Common myeloid progenitor, CD34-positive (primary cell): ENCODE measurements at regions not wholly inside any gene's neighbourhood (a gene's known extent, or its start where the extent isn't known, plus 50 kb on each side); places are given as distances from the start of the nearest gene placed in this dataset.

Source experiments
- CTCF ChIA-PET: fragments of 350-600 bp; sonication (Branson Sonifier 250); formaldehyde crosslinking; loops from one replicate; lab custom pipeline; 2021; ENCODE audit warnings: antibody characterized with exemption; lab: Charles Lee
- POLR2A ChIA-PET: fragments of 350-600 bp; sonication (Branson Sonifier 250); formaldehyde crosslinking; loops from one replicate; lab custom pipeline; 2021; ENCODE audit warnings: antibody characterized with exemption; lab: Charles Lee
- DNase-seq, 3 donors: peaks; one replicate each; pipeline versions ENCODE4 v3.0.0 to v3.0.0-alpha.2; 2013
- H3K27ac ChIP-seq, 2 experiments: 1 replicate in 1 of 2; 2 replicates in 1 of 2; pipeline ENCODE4 v1.7.0; 2013; ENCODE audit warnings: inconsistent platforms in 2 of 2, low read length in 2 of 2, mild to moderate bottlenecking in 2 of 2, low read depth in 1 of 2, moderate library complexity in 1 of 2; ENCODE audit not compliant: severe bottlenecking in 2 of 2, insufficient read depth in 1 of 2, poor library complexity in 1 of 2
- H3K27me3 ChIP-seq, 5 experiments: replicated peaks in 2 of 5; 1 replicate in 3 of 5; 2 replicates in 2 of 5; pipeline versions ENCODE4 v1.6.1 to v1.7.0; 2013; ENCODE audit warnings: low read length in 4 of 5, mild to moderate bottlenecking in 2 of 5, moderate library complexity in 2 of 5, inconsistent platforms in 1 of 5; ENCODE audit not compliant: insufficient read depth in 5 of 5, control insufficient read depth in 4 of 5
- H3K36me3 ChIP-seq, 4 experiments: 1 replicate in 2 of 4; 2 replicates in 2 of 4; pipeline versions ENCODE4 v1.6.1 to v1.7.0; 2013; ENCODE audit warnings: low read length in 3 of 4, control low read depth in 1 of 4, mild to moderate bottlenecking in 1 of 4; ENCODE audit not compliant: control insufficient read depth in 4 of 4, insufficient read depth in 4 of 4
- H3K4me1 ChIP-seq, 4 experiments: 1 replicate in 3 of 4; 2 replicates in 1 of 4; pipeline versions ENCODE4 v1.6.1 to v1.7.1; 2013; ENCODE audit warnings: low read length in 3 of 4, mild to moderate bottlenecking in 3 of 4, control low read depth in 1 of 4, inconsistent platforms in 1 of 4, moderate library complexity in 1 of 4; ENCODE audit not compliant: control insufficient read depth in 4 of 4, insufficient read depth in 4 of 4; ENCODE audit errors: control extremely low read depth in 1 of 4
- H3K4me3 ChIP-seq, 7 experiments: 1 replicate in 4 of 7; 2 replicates in 3 of 7; pipeline versions ENCODE4 v1.5.1 to v1.7.0; 2013; ENCODE audit warnings: mild to moderate bottlenecking in 7 of 7, low read length in 6 of 7, moderate library complexity in 6 of 7, inconsistent platforms in 2 of 7, low read depth in 2 of 7, control low read depth in 1 of 7; ENCODE audit not compliant: insufficient read depth in 4 of 7, control insufficient read depth in 1 of 7; ENCODE audit errors: extremely low read depth in 1 of 7
- H3K9me3 ChIP-seq, 5 experiments: 1 replicate in 4 of 5; 2 replicates in 1 of 5; pipeline versions ENCODE4 v1.6.1 to v1.7.1; 2013; ENCODE audit warnings: low read length in 4 of 5, mild to moderate bottlenecking in 2 of 5, inconsistent platforms in 1 of 5, low read depth in 1 of 5, moderate library complexity in 1 of 5; ENCODE audit not compliant: control insufficient read depth in 4 of 5, insufficient read depth in 2 of 5; ENCODE audit errors: control extremely low read depth in 1 of 5
- WGBS: methylation state at CpG from one replicate; pipeline ENCODE4 v1.1.5; 2013; ENCODE audit not compliant: insufficient coverage; 5-methylcytosine and 5-hydroxymethylcytosine counted together

DNA sequence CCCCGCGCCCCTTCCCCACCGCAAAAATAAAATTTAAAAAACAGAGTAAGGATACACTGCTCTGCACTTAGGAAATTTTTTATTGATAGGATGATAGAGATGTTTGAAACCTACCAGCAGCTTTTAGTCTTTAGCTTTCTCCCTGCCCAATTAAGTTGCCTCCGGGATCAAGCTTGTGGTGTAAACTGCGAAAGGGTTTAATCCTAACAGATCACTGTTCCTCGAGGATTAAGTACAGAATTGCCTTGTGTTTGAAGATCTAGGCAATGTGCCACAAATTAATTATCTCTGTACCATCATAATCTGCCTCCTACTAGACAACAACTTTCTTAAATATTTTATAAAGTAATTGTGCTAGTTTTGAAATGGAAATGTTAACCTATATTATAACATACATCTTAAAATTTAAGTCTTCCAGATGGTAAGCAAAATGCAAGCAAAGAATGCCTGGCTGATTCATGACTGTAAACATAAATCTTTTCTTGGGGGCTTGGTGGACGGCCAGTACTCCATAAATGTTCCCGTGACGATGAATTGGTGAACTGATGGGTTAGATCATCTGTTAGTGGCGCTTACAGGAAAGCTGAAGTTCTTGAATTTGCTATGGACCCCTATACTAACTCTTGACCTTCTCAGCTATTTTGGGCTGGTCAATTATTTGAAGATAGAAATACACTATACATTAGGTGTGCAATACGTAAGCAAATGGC, 58.0 kb upstream of the ARHGAP18 start:
- peaks cover 9 to 29% (median 12%) of the 10 kb centered on the region in 4 experiments for H3K4me1 ChIP-seq
- H3K27me3 ChIP-seq = peaks cover 0 to 70% (median 39%) of the 10 kb centered on the region in 5 experiments
- H3K27ac ChIP-seq = no peak overlapping the region
- POLR2A ChIA-PET = no interaction called here
- H3K36me3 ChIP-seq = no peaks in the 10 kb centered on the region
- peaks cover 0 to 2% (median 0%) of the 10 kb centered on the region in 5 experiments for H3K9me3 ChIP-seq
- CTCF ChIA-PET = interaction anchor here (1.0 to 2.1 kb wide), 5 partner anchors 7 to 28 kb away, joined by 3 to 6 read pairs (median 5); no protein-coding TSS in a partner anchor
- WGBS = 88% methylated on average over 5 of the region's 11 CpGs
- H3K4me3 ChIP-seq = peak overlapping the region in 4 of 7 experiments; percentile 43 to 72 (median 58)
- DNase-seq = no peak

DNA sequence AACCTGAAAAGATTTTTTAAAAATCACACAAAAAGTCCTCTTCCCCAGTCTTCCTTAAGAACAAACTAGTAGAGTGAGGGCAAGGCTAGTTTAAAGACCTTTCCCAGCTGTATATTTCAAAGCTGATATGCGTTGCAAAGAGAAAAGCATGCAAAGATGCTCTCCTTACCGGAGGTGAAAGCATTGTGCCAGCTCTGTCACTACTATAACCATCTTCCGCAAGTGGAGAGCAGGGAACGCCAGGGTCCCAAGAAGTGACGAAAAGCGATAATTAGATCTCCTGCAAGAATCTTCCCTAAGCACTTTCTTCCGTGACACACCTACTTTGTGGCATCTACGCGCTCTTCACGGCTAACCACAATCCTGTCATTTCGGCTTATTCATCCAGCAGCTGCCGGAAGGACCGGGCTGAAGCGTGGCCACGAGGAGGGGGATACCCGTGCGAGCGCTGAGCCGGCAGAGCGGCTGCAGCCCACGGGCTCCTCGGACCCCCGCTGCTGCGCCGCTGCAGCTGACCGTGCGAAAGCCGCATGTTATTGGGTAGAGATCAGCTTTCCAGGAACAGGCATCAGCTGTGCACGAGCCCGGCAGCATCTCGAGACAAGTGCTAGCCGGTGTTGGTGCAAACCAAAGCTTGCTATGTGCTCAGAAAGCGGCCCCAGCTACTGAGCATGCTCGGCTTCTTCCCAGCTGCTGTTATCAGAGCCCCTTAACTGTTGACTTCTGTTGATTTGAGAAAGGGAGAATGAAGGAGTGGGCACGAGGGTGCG, 57.2 kb upstream of the ARHGAP18 start:
- H3K27ac ChIP-seq = no peak overlapping the region
- H3K4me1 ChIP-seq = peaks cover 9 to 29% (median 12%) of the 10 kb centered on the region in 4 experiments
- CTCF ChIA-PET = interaction anchor here (1.0 to 2.1 kb wide), 5 partner anchors 8 to 27 kb away, joined by 3 to 6 read pairs (median 5); no protein-coding TSS in a partner anchor
- WGBS = under 1% methylated on average over 32 of the region's 36 CpGs
- peak; percentile 61 to 94 (median 92) for DNase-seq
- no peaks in the 10 kb centered on the region for H3K36me3 ChIP-seq
- peaks cover 0 to 2% (median 0%) of the 10 kb centered on the region in 5 experiments for H3K9me3 ChIP-seq
- peak overlapping the region in 6 of 7 experiments; percentile 43 to 72 (median 58) for H3K4me3 ChIP-seq
- POLR2A ChIA-PET = no interaction called here
- H3K27me3 ChIP-seq = peaks cover 0 to 76% (median 43%) of the 10 kb centered on the region in 5 experiments

DNA sequence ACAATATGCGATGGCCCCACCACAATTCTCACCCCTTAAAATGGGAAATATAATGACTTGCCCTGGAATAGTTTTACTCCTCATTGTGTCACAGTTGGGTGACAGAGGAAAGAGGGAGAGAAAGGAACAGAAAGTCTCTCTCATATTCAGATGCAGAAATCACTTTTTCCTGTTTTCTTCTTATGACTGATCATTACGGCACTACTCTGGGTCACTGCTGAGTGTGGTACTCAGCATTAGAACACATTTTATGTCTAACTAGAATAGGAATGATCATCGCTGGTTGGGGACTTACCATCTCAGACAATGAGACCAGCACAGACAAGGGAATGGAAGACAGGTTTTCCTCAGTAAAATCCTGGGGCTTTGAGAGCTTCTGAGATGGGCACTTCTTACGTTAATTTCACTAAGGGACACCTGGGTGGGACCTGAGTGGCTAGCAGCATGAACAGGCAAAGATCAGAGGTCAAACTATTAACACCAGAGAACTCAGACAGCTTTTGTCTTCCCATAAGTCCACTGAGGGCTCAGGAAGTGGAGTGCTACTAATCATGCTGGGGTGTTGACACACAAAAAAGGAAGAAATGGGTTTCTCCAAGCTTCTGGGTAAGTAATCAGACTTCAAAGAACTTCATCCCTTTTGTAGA, 54.9 kb upstream of the ARHGAP18 start:
- DNase-seq = no peak
- H3K27me3 ChIP-seq = peaks cover 0 to 81% (median 48%) of the 10 kb centered on the region in 5 experiments
- ChIA-PET POLR2A (no interaction called here), CTCF (interaction anchor here (0.9 to 1.5 kb wide), 5 partner anchors 9 to 167 kb away, joined by 3 to 5 read pairs (median 3); no protein-coding TSS in a partner anchor)
- H3K4me3 ChIP-seq = no peak overlapping the region
- no peak overlapping the region for H3K27ac ChIP-seq
- no peaks in the 10 kb centered on the region for H3K9me3 ChIP-seq
- peaks cover 9 to 29% (median 12%) of the 10 kb centered on the region in 4 experiments for H3K4me1 ChIP-seq
- H3K36me3 ChIP-seq = no peaks in the 10 kb centered on the region
- WGBS = 92% methylated on average over 4 of the region's 4 CpGs

DNA sequence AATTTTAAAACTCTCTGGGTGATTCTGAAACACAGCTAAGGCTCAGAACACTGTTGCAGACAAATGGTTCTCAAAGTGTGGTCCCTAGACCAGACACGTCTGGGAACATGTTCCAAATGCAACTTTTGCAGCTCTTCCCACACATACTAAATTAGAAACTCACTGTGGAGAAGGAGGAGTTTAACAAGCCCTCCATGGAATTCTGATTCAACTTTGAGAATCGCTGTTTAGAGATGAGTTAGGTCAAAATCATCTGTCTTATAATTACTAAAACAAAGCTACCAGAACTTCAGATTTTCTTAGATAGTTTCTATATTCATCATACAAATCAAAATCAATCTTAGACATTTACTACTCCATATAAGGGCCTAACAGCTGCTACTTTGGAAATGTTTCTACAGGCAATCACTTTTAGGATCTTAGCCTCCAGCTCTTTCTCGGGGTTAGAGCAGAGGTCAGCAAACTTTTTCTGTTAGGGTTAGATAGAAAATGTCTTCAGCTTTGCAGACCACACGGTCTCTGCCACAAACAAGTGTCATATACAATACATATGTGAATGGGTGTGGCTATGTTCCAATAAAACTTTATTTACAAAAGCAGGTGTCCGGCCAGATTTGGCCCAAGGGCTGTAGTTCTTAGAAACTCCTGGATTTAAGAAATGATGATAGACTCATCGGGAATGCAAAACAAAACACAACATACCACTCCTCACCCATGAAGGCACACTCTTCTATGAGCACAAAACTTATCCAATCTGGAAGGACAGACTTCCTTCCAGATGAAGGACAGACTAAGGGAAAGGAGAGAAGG, 50.0 kb upstream of the ARHGAP18 start:
- ChIA-PET CTCF (no interaction called here), POLR2A (no interaction called here)
- WGBS = no CpG with 5 or more reads among the region's 6 CpGs
- Histone ChIP-seq H3K4me3 (no peak overlapping the region), H3K9me3 (no peaks in the 10 kb centered on the region), H3K27me3 (peaks cover 0 to 52% (median 19%) of the 10 kb centered on the region in 5 experiments), H3K4me1 (peaks cover 0 to 2% (median 0%) of the 10 kb centered on the region in 4 experiments), H3K36me3 (no peaks in the 10 kb centered on the region), H3K27ac (no peak overlapping the region)
- DNase-seq = no peak
